Duodenal mucosa (tissue), 2 donors: ENCODE measurements at regions not wholly inside any gene's neighbourhood (a gene's known extent, or its start where the extent isn't known, plus 50 kb on each side); places are given as distances from the start of the nearest gene placed in this dataset.
"Not testable (repeated sequence)": the region's sequence is repeated elsewhere in the genome, so short reads cannot be mapped to it uniquely, and the experiment has no call there.

Source experiments
- H3K27ac ChIP-seq: one replicate; pipeline ENCODE4 v1.7.0; 2013; ENCODE audit warnings: low read depth, low read length
- H3K27me3 ChIP-seq, 2 donors: one replicate each; pipeline ENCODE4 v1.7.0; 2013; ENCODE audit warnings: low read length in 2 of 2, control low read depth in 1 of 2; ENCODE audit not compliant: insufficient read depth in 2 of 2, control insufficient read depth in 1 of 2
- H3K36me3 ChIP-seq, 2 donors: one replicate each; pipeline ENCODE4 v1.7.0; 2013; ENCODE audit warnings: low read length in 2 of 2, control low read depth in 1 of 2; ENCODE audit not compliant: insufficient read depth in 2 of 2, control insufficient read depth in 1 of 2
- H3K4me1 ChIP-seq, 2 donors: one replicate each; pipeline ENCODE4 v1.7.0; 2013; ENCODE audit warnings: low read length in 2 of 2, control low read depth in 1 of 2; ENCODE audit not compliant: insufficient read depth in 2 of 2, control insufficient read depth in 1 of 2
- H3K4me3 ChIP-seq, 2 donors: one replicate each; pipeline ENCODE4 v1.7.0; 2013; ENCODE audit warnings: low read length in 2 of 2, low read depth in 1 of 2
- H3K9ac ChIP-seq, 2 donors: one replicate each; pipeline ENCODE4 v1.7.0; 2013; ENCODE audit warnings: low read length in 2 of 2, low read depth in 1 of 2
- H3K9me3 ChIP-seq, 2 donors: one replicate each; pipeline ENCODE4 v1.7.0; 2013; ENCODE audit warnings: low read length in 2 of 2, control low read depth in 1 of 2; ENCODE audit not compliant: control insufficient read depth in 1 of 2

- H3K4me1 ChIP-seq, result peaks cover 5 to 14% of the 10 kb centered on the region in 2 donors
- H3K36me3 ChIP-seq, result no peaks in the 10 kb centered on the region
- no peaks in the 10 kb centered on the region for H3K9me3 ChIP-seq
- H3K9ac ChIP-seq, result no peak overlapping the region
- no peaks in the 10 kb centered on the region for H3K27me3 ChIP-seq
- no peak overlapping the region for H3K27ac ChIP-seq
- no peak overlapping the region for H3K4me3 ChIP-seq
Observed at GRCh38 chr11:41784513-41785335, 325.3 kb upstream of the LRRC4C start.

DNA sequence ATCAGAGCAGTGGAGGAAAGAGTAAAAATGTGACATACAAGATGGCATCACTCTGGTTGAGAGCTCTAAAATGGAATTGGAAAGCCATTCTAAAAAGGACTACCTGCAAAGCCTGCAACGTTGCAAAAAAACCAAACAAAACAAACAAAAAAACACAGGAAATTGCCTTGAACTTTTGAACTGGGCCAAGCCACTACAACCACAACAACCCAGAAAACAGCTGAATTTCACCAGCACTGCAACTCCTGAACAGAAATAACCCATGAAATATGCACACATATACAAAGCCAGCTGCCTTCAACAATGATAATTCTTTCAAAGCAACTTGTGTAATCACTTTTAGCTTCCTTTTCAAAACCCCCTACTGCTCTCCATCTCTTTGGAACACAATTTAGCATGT lies 326.6 kb upstream of the LRRC4C start:
- peaks cover 5 to 14% of the 10 kb centered on the region in 2 donors for H3K4me1 ChIP-seq
- H3K9ac ChIP-seq, result no peak overlapping the region
- H3K27ac ChIP-seq, result no peak overlapping the region
- no peaks in the 10 kb centered on the region for H3K36me3 ChIP-seq
- H3K4me3 ChIP-seq, result no peak overlapping the region
- H3K27me3 ChIP-seq, result no peaks in the 10 kb centered on the region
- H3K9me3 ChIP-seq, result peaks cover 4 to 7% of the 10 kb centered on the region in 2 donors

GRCh38 chr11:41788177-41788576 lies 328.7 kb upstream of the LRRC4C start:
- no peak overlapping the region for H3K27ac ChIP-seq
- H3K36me3 ChIP-seq, result no peaks in the 10 kb centered on the region
- H3K27me3 ChIP-seq, result no peaks in the 10 kb centered on the region
- H3K9me3 ChIP-seq, result peaks cover 4 to 7% of the 10 kb centered on the region in 2 donors
- H3K4me1 ChIP-seq, result peaks cover 5 to 14% of the 10 kb centered on the region in 2 donors
- no peak overlapping the region for H3K9ac ChIP-seq
- H3K4me3 ChIP-seq, result no peak overlapping the region

GRCh38 chr11:41789376-41789775 lies 329.9 kb upstream of the LRRC4C start:
- H3K4me1 ChIP-seq, result peaks cover 5 to 10% of the 10 kb centered on the region in 2 donors
- no peak overlapping the region for H3K27ac ChIP-seq
- peaks cover 4 to 7% of the 10 kb centered on the region in 2 donors for H3K9me3 ChIP-seq
- no peak overlapping the region for H3K4me3 ChIP-seq
- H3K9ac ChIP-seq, result no peak overlapping the region
- H3K36me3 ChIP-seq, result no peaks in the 10 kb centered on the region
- H3K27me3 ChIP-seq, result no peaks in the 10 kb centered on the region

DNA sequence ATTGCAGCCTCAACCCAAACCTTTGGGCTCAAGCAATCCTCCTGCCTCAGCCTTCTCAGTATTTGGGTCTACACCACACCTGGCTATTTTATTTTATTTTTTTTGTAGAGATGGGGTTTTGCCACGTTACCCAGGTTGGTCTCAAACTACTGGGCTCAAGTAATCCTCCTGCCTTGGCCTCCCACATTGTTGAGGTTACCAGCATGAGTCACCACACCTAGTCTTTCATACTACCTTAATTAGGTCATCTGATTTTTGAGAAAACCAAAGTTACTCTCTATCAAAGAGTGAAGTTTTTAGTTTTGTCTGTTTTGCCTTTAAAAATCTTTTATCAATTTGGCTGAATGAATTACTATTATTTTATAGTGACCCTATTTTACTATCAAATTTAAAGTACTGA lies 335.6 kb upstream of the LRRC4C start:
- no peak overlapping the region for H3K9ac ChIP-seq

GRCh38 chr11:41799754-41800153 lies 340.3 kb upstream of the LRRC4C start:
- no peaks in the 10 kb centered on the region for H3K36me3 ChIP-seq
- H3K27ac ChIP-seq, result no peak overlapping the region
- H3K9ac ChIP-seq, result no peak overlapping the region
- no peak overlapping the region for H3K4me3 ChIP-seq
- no peaks in the 10 kb centered on the region for H3K9me3 ChIP-seq
- H3K4me1 ChIP-seq, result peaks cover 3 to 13% of the 10 kb centered on the region in 2 donors
- no peaks in the 10 kb centered on the region for H3K27me3 ChIP-seq

More for the DNA sequence above, 335.6 kb upstream of the LRRC4C start:
- no peaks in the 10 kb centered on the region for H3K27me3 ChIP-seq
- H3K36me3 ChIP-seq, result no peaks in the 10 kb centered on the region
- no peak overlapping the region for H3K27ac ChIP-seq
- peaks cover 4 to 7% of the 10 kb centered on the region in 2 donors for H3K9me3 ChIP-seq
- peaks cover 0 to 10% of the 10 kb centered on the region in 2 donors for H3K4me1 ChIP-seq
- no peak overlapping the region for H3K4me3 ChIP-seq

DNA sequence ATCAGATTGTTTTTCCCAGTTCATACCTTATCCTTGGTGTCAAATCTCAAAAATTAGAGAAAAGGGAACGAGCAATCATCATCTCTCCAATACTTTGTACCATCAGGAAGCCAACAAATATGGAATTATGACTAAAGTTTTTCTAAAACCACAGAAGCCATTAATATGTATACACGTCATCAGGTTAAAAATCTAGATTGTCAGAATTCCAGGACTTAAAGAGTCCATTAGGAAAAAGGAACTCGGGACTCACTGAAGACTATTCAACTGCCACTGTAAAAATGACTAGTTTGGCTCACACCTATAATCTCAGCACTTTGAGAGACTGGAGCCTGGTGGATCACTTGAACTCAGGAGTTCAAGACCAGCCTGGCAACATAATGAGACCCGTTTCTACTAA lies 344.4 kb upstream of the LRRC4C start:
- Histone ChIP-seq H3K36me3 (no peaks in the 10 kb centered on the region), H3K4me1 (peaks cover 3 to 13% of the 10 kb centered on the region in 2 donors), H3K9ac (no peak overlapping the region), H3K27ac (no peak overlapping the region), H3K9me3 (no peaks in the 10 kb centered on the region), H3K4me3 (no peak overlapping the region), H3K27me3 (no peaks in the 10 kb centered on the region)

- no peaks in the 10 kb centered on the region for H3K36me3 ChIP-seq
- H3K27ac ChIP-seq, result no peak overlapping the region
- no peak overlapping the region for H3K4me3 ChIP-seq
- H3K9ac ChIP-seq, result no peak overlapping the region
- no peaks in the 10 kb centered on the region for H3K27me3 ChIP-seq
- H3K4me1 ChIP-seq, result no peaks in the 10 kb centered on the region
- peaks cover 0 to 3% of the 10 kb centered on the region in 2 donors for H3K9me3 ChIP-seq
Observed at GRCh38 chr11:41816396-41816795, 356.9 kb upstream of the LRRC4C start.

GRCh38 chr11:41824287-41824686 lies 364.8 kb upstream of the LRRC4C start:
- H3K27ac ChIP-seq, H3K9ac ChIP-seq, H3K9me3 ChIP-seq, H3K36me3 ChIP-seq, H3K27me3 ChIP-seq, H3K4me3 ChIP-seq, H3K4me1 ChIP-seq: not testable (repeated sequence)

GRCh38 chr11:41826085-41826484 lies 366.6 kb upstream of the LRRC4C start:
- Histone ChIP-seq H3K4me3 (no peak overlapping the region), H3K27ac (no peak overlapping the region), H3K9me3 (no peaks in the 10 kb centered on the region), H3K9ac (no peak overlapping the region), H3K4me1 (no peaks in the 10 kb centered on the region), H3K36me3 (no peaks in the 10 kb centered on the region), H3K27me3 (no peaks in the 10 kb centered on the region)
